A549 (cell line): ENCODE measurements at regions not wholly inside any gene's neighbourhood (a gene's known extent, or its start where the extent isn't known, plus 50 kb on each side); places are given as distances from the start of the nearest gene placed in this dataset.

Experiments
- BHLHE40 ChIP-seq: IDR thresholded peaks from 2 replicates; pipeline ENCODE4 v1.6.1; 2012; ENCODE audit warnings: low read depth, low read length, inconsistent platforms
- CHD2 ChIP-seq: fragments of 150-350 bp; IDR thresholded peaks from 2 replicates; pipeline ENCODE4 v1.6.1; 2014; ENCODE audit warnings: low read length; ENCODE audit not compliant: partially characterized antibody
- CTCF ChIP-seq: fragments of >200 bp; sonication (Bioruptor Twin); formaldehyde crosslinking; IDR thresholded peaks from 3 replicates; pipeline ENCODE4 v1.5.1; 2016
- GATA3 ChIP-seq: IDR thresholded peaks from 2 replicates; pipeline ENCODE4 v1.6.1; 2012; ENCODE audit warnings: borderline replicate concordance
- HMGXB4 ChIP-seq: fragments of 250-450 bp; sonication (Bioruptor Pico); IDR thresholded peaks from 2 replicates; pipeline ENCODE4 v1.5.0; 2021; ENCODE audit warnings: mild to moderate bottlenecking, moderate library complexity, borderline replicate concordance
- KDM5A ChIP-seq: fragments of 200-600 bp; sonication (generic); IDR thresholded peaks from 2 replicates; pipeline ENCODE4 v1.6.1; 2016; ENCODE audit warnings: antibody characterized with exemption, mild to moderate bottlenecking
- MAX ChIP-seq: IDR thresholded peaks from 2 replicates; pipeline ENCODE4 v1.6.1; 2012
- MAZ ChIP-seq: fragments of 150-350 bp; IDR thresholded peaks from 2 replicates; pipeline ENCODE4 v1.6.1; 2014; ENCODE audit warnings: antibody characterized with exemption, low read depth, low read length, borderline replicate concordance
- POLR2A ChIP-seq: IDR thresholded peaks from 2 replicates; pipeline ENCODE4 v1.6.1; 2012; ENCODE audit warnings: mild to moderate bottlenecking, low read length
- RAD21 ChIP-seq, 2 experiments: fragments of >200 bp in 1 of 2; sonication (Bioruptor Twin) in 1 of 2; formaldehyde crosslinking in 1 of 2; IDR thresholded peaks in 1 of 2; conservative IDR thresholded peaks in 1 of 2; 2 replicates in 1 of 2; 3 replicates in 1 of 2; pipeline ENCODE4 v1.6.1; 2012 to 2018; ENCODE audit warnings: inconsistent platforms in 1 of 2
- REST ChIP-seq: fragments of 200-600 bp; sonication (generic); IDR thresholded peaks from 2 replicates; pipeline ENCODE4 v1.6.1; 2016; ENCODE audit warnings: antibody characterized with exemption, mild to moderate bottlenecking, moderate library complexity
- SMC3 ChIP-seq: fragments of >200 bp; sonication (Bioruptor Twin); formaldehyde crosslinking; IDR thresholded peaks from 3 replicates; pipeline ENCODE4 v1.6.1; 2018; ENCODE audit warnings: inconsistent platforms
- USF2 ChIP-seq: fragments of 450-650 bp; IDR thresholded peaks from 2 replicates; pipeline ENCODE4 v1.6.1; 2014; ENCODE audit warnings: antibody characterized with exemption

GRCh38 chr2:121925466-121925865 lies 170.0 kb downstream of the TSN start:
- TF ChIP-seq CTCF (no peak), HMGXB4 (CRISPR knock-in tag) (no peak), SMC3 (no peak), RAD21 (conservative IDR thresholded peaks at IDR 0.05 in 1 of 2, IDR thresholded peaks at IDR 0.05 in 1 of 2) (no peak), REST (no peak), MAX (no peak), CHD2 (no peak), POLR2A (no peak), KDM5A (no peak), GATA3 (no peak), BHLHE40 (no peak), MAZ (no peak), USF2 (no peak)
